K562 (cell line): ENCODE measurements at regions not wholly inside any gene's neighbourhood (a gene's known extent, or its start where the extent isn't known, plus 50 kb on each side); places are given as distances from the start of the nearest gene placed in this dataset.

ENCODE experiments used
- ATAC-seq: fragments of 200-7000 bp; cut with Tn5 transposase; 3 replicates; pipeline ENCODE4 v1.9.1; 2020; ENCODE audit warnings: moderate library complexity
- BruUV-seq: library from RNA; stranded (reverse); fragments of 400-500 nt; replicated peaks from 2 replicates; lab custom pipeline; 2021; lab: Mats Ljungman, UMichigan
- CTCF ChIA-PET: fragments of 300-600 bp; formaldehyde crosslinking; extraction: SDS; loops from one replicate; lab custom pipeline; 2021; ENCODE audit warnings: low intra/inter-chr PET ratio; lab: Yijun Ruan, JAX
- POLR2A ChIA-PET: fragments of 300-600, 350-650 bp; sonication (Branson Sonifier 250); formaldehyde crosslinking; extraction: SDS; loops from one replicate; lab custom pipeline; 2021; ENCODE audit warnings: antibody characterized with exemption, inconsistent platforms; lab: Yijun Ruan, JAX
- DNase-seq, 4 experiments: peaks; one replicate each; pipeline versions ENCODE4 v3.0.0 to v3.0.0-alpha.2; 2011 to 2018; ENCODE audit warnings: low spot score in 3 of 4, mixed read lengths in 3 of 4; ENCODE audit errors: extremely low read depth in 1 of 4
- FAIRE-seq: peaks from 2 replicates; lab custom pipeline; 2011; peaks lifted over from hg19 to GRCh38; lab: Jason Lieb, UNC
- H2AFZ ChIP-seq: 2 replicates; pipeline ENCODE4 v1.6.0; 2011; ENCODE audit warnings: low read depth, low read length, control low read depth, inconsistent platforms
- H3K27ac ChIP-seq: fragments of 200-600 bp; 3 replicates; pipeline ENCODE4 v1.8.0; 2011; ENCODE audit warnings: low read depth, mild to moderate bottlenecking, control low read depth, inconsistent platforms, low read length, moderate library complexity, mixed read lengths; ENCODE audit errors: extremely low read depth
- H3K27me3 ChIP-seq, 2 experiments: fragments of 300-600 bp in 1 of 2; 2 replicates in 1 of 2; 3 replicates in 1 of 2; pipeline versions ENCODE4 v1.6.0 to v1.8.0; 2011; ENCODE audit warnings: inconsistent platforms in 2 of 2, low read length in 2 of 2, mild to moderate bottlenecking in 1 of 2, mixed read lengths in 1 of 2, moderate library complexity in 1 of 2; ENCODE audit not compliant: control insufficient read depth in 2 of 2, insufficient read depth in 2 of 2
- H3K36me3 ChIP-seq: fragments of 300-600 bp; 3 replicates; pipeline ENCODE4 v1.8.0; 2011; ENCODE audit warnings: mild to moderate bottlenecking, low read length, inconsistent platforms; ENCODE audit not compliant: control insufficient read depth, insufficient read depth
- H3K4me1 ChIP-seq, 2 experiments: fragments of 200-600 bp in 1 of 2; replicated peaks in 1 of 2; 2 replicates in 1 of 2; 3 replicates in 1 of 2; pipeline versions ENCODE4 v1.5.1 to v1.8.0; 2011; ENCODE audit warnings: inconsistent platforms in 2 of 2, low read length in 2 of 2, mild to moderate bottlenecking in 1 of 2, mixed read lengths in 1 of 2, moderate library complexity in 1 of 2; ENCODE audit not compliant: control insufficient read depth in 2 of 2, insufficient read depth in 2 of 2
- H3K4me2 ChIP-seq: 2 replicates; pipeline ENCODE4 v1.6.1; 2011; ENCODE audit warnings: low read length, control low read depth, inconsistent platforms, mixed read lengths; ENCODE audit not compliant: insufficient read depth
- H3K4me3 ChIP-seq: fragments of 200-600 bp; sonication (generic), shearing (Covaris generic); 2 replicates; pipeline ENCODE4 v1.5.1; 2016; ENCODE audit warnings: control low read depth, inconsistent platforms
- H3K79me2 ChIP-seq: fragments of 200-600 bp; 3 replicates; pipeline ENCODE4 v1.8.0; 2011; ENCODE audit warnings: low read length, inconsistent platforms; ENCODE audit not compliant: control insufficient read depth, insufficient read depth
- H3K9ac ChIP-seq, 2 experiments: 2 replicates each; pipeline versions ENCODE4 v1.6.0 to v1.6.1; 2011; ENCODE audit warnings: low read depth in 2 of 2, low read length in 2 of 2, control low read depth in 1 of 2, inconsistent platforms in 1 of 2, mild to moderate bottlenecking in 1 of 2, mixed read lengths in 1 of 2; ENCODE audit not compliant: insufficient read depth in 1 of 2
- H3K9me1 ChIP-seq: one replicate; pipeline ENCODE4 v1.6.0; 2011; ENCODE audit warnings: inconsistent platforms, mild to moderate bottlenecking, low read length, moderate library complexity; ENCODE audit not compliant: control insufficient read depth, insufficient read depth
- H3K9me3 ChIP-seq: replicated peaks from 2 replicates; pipeline ENCODE4 v1.5.1; 2011; ENCODE audit warnings: low read depth, low read length, inconsistent platforms; ENCODE audit not compliant: control insufficient read depth, insufficient read depth
- H4K20me1 ChIP-seq: replicated peaks from 2 replicates; pipeline ENCODE4 v1.6.1; 2011; ENCODE audit warnings: low read length, inconsistent platforms, mixed read lengths; ENCODE audit not compliant: control insufficient read depth, insufficient read depth
- CREBBP ChIP-seq: IDR thresholded peaks from one replicate; pipeline ENCODE4 v1.6.1; 2012; ENCODE audit warnings: low read depth, mild to moderate bottlenecking, control low read depth, inconsistent platforms, low read length
- DPF2 ChIP-seq: fragments of 450-650 bp; IDR thresholded peaks from 2 replicates; pipeline ENCODE4 v1.6.1; 2016
- ERF ChIP-seq: fragments of 450-650 bp; formaldehyde crosslinking; IDR thresholded peaks from 2 replicates; pipeline ENCODE4 v1.4.0; 2020; ENCODE audit warnings: mild to moderate bottlenecking, mixed read lengths
- IFI16 ChIP-seq: fragments of 250-450 bp; sonication (Bioruptor Pico); IDR thresholded peaks from 2 replicates; pipeline ENCODE4 v2.1.2; 2022; ENCODE audit warnings: mild to moderate bottlenecking, inconsistent platforms
- NFE2 ChIP-seq: IDR thresholded peaks from 2 replicates; pipeline ENCODE4 v1.6.1; 2014; ENCODE audit warnings: antibody characterized with exemption, low read depth
- PRDM10 ChIP-seq: fragments of 450-650 bp; IDR thresholded peaks from 2 replicates; pipeline ENCODE4 v1.6.1; 2018; ENCODE audit not compliant: partially characterized antibody
- SPI1 ChIP-seq: IDR thresholded peaks from 2 replicates; pipeline ENCODE4 v1.6.1; 2011; ENCODE audit warnings: low read depth, low read length, control low read depth, borderline replicate concordance
- TFAM ChIP-seq: fragments of 250-450 bp; sonication (Bioruptor Pico); conservative IDR thresholded peaks from 2 replicates; pipeline ENCODE4 v1.5.0; 2021; ENCODE audit warnings: mild to moderate bottlenecking, moderate library complexity
- XRCC4 ChIP-seq: IDR thresholded peaks from one replicate; pipeline ENCODE4 v1.6.1; 2011; ENCODE audit not compliant: insufficient read depth, insufficient read length; ENCODE audit errors: extremely low read depth
- ZNF12 ChIP-seq: sonication (generic); formaldehyde crosslinking; IDR thresholded peaks from 2 replicates; pipeline ENCODE4 v1.4.0; 2020; ENCODE audit warnings: mild to moderate bottlenecking, missing genetic modification reagents
- ZNF197 ChIP-seq: fragments of 200-800 bp; sonication (Bioruptor generic); IDR thresholded peaks from 2 replicates; pipeline ENCODE4 v1.6.1; 2016; ENCODE audit warnings: low read depth, missing genetic modification characterization, missing compliant biosample characterization
- ZNF217 ChIP-seq: sonication (generic); formaldehyde crosslinking; IDR thresholded peaks from 2 replicates; pipeline ENCODE4 v1.8.0; 2022; ENCODE audit warnings: mild to moderate bottlenecking, missing genetic modification reagents
- ZNF232 ChIP-seq: sonication (generic); formaldehyde crosslinking; IDR thresholded peaks from 2 replicates; pipeline ENCODE4 v1.8.0; 2022; ENCODE audit warnings: mild to moderate bottlenecking, missing genetic modification reagents
- ZNF280A ChIP-seq: fragments of 450-650 bp; IDR thresholded peaks from 2 replicates; pipeline ENCODE4 v1.6.1; 2018; ENCODE audit warnings: mild to moderate bottlenecking, low read depth; ENCODE audit not compliant: partially characterized antibody
- ZNF384 ChIP-seq: IDR thresholded peaks from 2 replicates; pipeline ENCODE4 v1.6.1; 2012; ENCODE audit warnings: low read depth, low read length, improper control_type of control experiment
- ZNF449 ChIP-seq: fragments of 250-450 bp; sonication (Bioruptor Pico); IDR thresholded peaks from 2 replicates; pipeline ENCODE4 v1.8.0; 2022; ENCODE audit warnings: moderate library complexity, mild to moderate bottlenecking, inconsistent platforms
- ZNF584 ChIP-seq: fragments of 200-800 bp; sonication (Bioruptor generic); IDR thresholded peaks from 2 replicates; pipeline ENCODE4 v1.6.1; 2016; ENCODE audit warnings: low read depth, mild to moderate bottlenecking, missing genetic modification characterization, missing compliant biosample characterization
- ZNF644 ChIP-seq: fragments of 200-800 bp; sonication (Bioruptor generic); IDR thresholded peaks from 2 replicates; pipeline ENCODE4 v1.6.1; 2016; ENCODE audit warnings: low read depth, missing genetic modification characterization, missing compliant biosample characterization
- WGBS: fragments of 100-300 bp; shearing (Covaris generic); methylation state at CpG from one replicate; pipeline ENCODE4 v1.1.6; 2016; ENCODE audit warnings: low coverage, mixed read lengths; ENCODE audit not compliant: insufficient coverage; ENCODE audit errors: missing lambda C conversion rate; 5-methylcytosine and 5-hydroxymethylcytosine counted together
- in situ Hi-C: fragments of 300-500 bp; cut with MboI; formaldehyde crosslinking; loops from 4 replicates; pipeline ENCODE4 v1.15.0; 2018; ENCODE audit warnings: inconsistent platforms, mixed read lengths
- intact Hi-C: fragments of 100-400 bp; cut with micrococcal nuclease; formaldehyde crosslinking; loops from 2 replicates; pipeline ENCODE4 v1.14.2; 2022

- TF ChIP-seq ZNF12 (no peak), ZNF644 (no peak), ZNF197 (CRISPR knock-in tag) (no peak), SPI1 (no peak), ZNF449 (no peak), ZNF217 (no peak), XRCC4 (no peak)
Measured at GRCh38 chr3:115500795-115501194, 122.5 kb upstream of the GAP43 start (continued).

GRCh38 chr3:115502128-115502527 is 121.2 kb upstream of the GAP43 start:
- WGBS = 0% methylated on average over 4 of the region's 4 CpGs
- no peaks in the 10 kb centered on the region for H3K36me3 ChIP-seq
- FAIRE-seq (no peak), DNase-seq (no peak), ATAC-seq (no peak)
- H3K9me1 ChIP-seq = no peaks in the 10 kb centered on the region
- in situ Hi-C loops = no loop called here
- intact Hi-C loops = no loop called here
- H3K79me2 ChIP-seq = no peaks in the 10 kb centered on the region
- H3K4me2 ChIP-seq = no peak overlapping the region
- POLR2A ChIA-PET = no interaction called here
- H3K4me3 ChIP-seq = no peak overlapping the region
- H4K20me1 ChIP-seq = no peaks in the 10 kb centered on the region
- H3K27me3 ChIP-seq = no peaks in the 10 kb centered on the region
- no peak overlapping the region for H2AFZ ChIP-seq
- no TSS peak for BruUV-seq
- no peaks in the 10 kb centered on the region for H3K9me3 ChIP-seq
- H3K4me1 ChIP-seq = no peaks in the 10 kb centered on the region
- H3K9ac ChIP-seq = no peak overlapping the region
- no peak overlapping the region for H3K27ac ChIP-seq
- CTCF ChIA-PET = no interaction called here
- TF ChIP-seq IFI16 (CRISPR knock-in tag) (no peak), ZNF584 (no peak), DPF2 (no peak), ERF (CRISPR knock-in tag) (no peak), ZNF232 (CRISPR knock-in tag) (no peak), ZNF384 (no peak), TFAM (no peak), NFE2 (no peak), PRDM10 (no peak), ZNF280A (no peak), CREBBP (no peak)
